ENCODE measurements at regions not wholly inside any gene's neighbourhood (a gene's known extent, or its start where the extent isn't known, plus 50 kb on each side); places are given as distances from the start of the nearest gene placed in this dataset.

- H3K36me3 ChIP-seq (replicated peaks; ENCODE audit: low read depth, low read length) = no peaks in the 10 kb centered on the region
- H3K9ac ChIP-seq (ENCODE audit: low read length) = no peak overlapping the region
- H3K79me2 ChIP-seq (ENCODE audit: low read length) = no peaks in the 10 kb centered on the region
- no peak for TF ChIP-seq EZH2phosphoT487 (IDR thresholded peaks at IDR 0.05; ENCODE audit: low read depth)
- no peak for TF ChIP-seq CTCF (IDR thresholded peaks at IDR 0.05; ENCODE audit: low read depth, low read length)
- no peaks in the 10 kb centered on the region for H3K4me1 ChIP-seq (ENCODE audit: low read length)
- no peak overlapping the region for H2AFZ ChIP-seq (ENCODE audit: low read depth, low read length)
- H3K4me3 ChIP-seq (ENCODE audit: low read length) = no peak overlapping the region
- H3K9me3 ChIP-seq (ENCODE audit: insufficient read depth, low read length) = no peaks in the 10 kb centered on the region
- no peaks in the 10 kb centered on the region for H3K27me3 ChIP-seq (ENCODE audit: low read depth, low read length)
- H3K4me2 ChIP-seq (ENCODE audit: low read length) = no peak overlapping the region
- H3K27ac ChIP-seq (ENCODE audit: low read length) = no peak overlapping the region
- H4K20me1 ChIP-seq (ENCODE audit: insufficient read depth, low read length) = no peaks in the 10 kb centered on the region
Measured at GRCh38 chr5:130975299-130975698, 189.8 kb downstream of the HINT1 start.

- Histone ChIP-seq H3K27ac (ENCODE audit: low read length) (no peak overlapping the region), H3K4me3 (ENCODE audit: low read length) (no peak overlapping the region), H3K36me3 (replicated peaks; ENCODE audit: low read depth, low read length) (no peaks in the 10 kb centered on the region), H3K9ac (ENCODE audit: low read length) (no peak overlapping the region), H3K4me1 (ENCODE audit: low read length) (no peaks in the 10 kb centered on the region), H3K9me3 (ENCODE audit: insufficient read depth, low read length) (no peaks in the 10 kb centered on the region), H3K79me2 (ENCODE audit: low read length) (no peaks in the 10 kb centered on the region), H3K4me2 (ENCODE audit: low read length) (no peak overlapping the region), H4K20me1 (ENCODE audit: insufficient read depth, low read length) (no peaks in the 10 kb centered on the region), H3K27me3 (ENCODE audit: low read depth, low read length) (no peaks in the 10 kb centered on the region), H2AFZ (ENCODE audit: low read depth, low read length) (no peak overlapping the region)
- TF ChIP-seq EZH2phosphoT487 (IDR thresholded peaks at IDR 0.05; ENCODE audit: low read depth) = no peak
- no peak for TF ChIP-seq CTCF (IDR thresholded peaks at IDR 0.05; ENCODE audit: low read depth, low read length)
Measured at GRCh38 chr5:130974021-130974683, 190.9 kb downstream of the HINT1 start.

GRCh38 chr5:130966990-130967525 lies 198.0 kb downstream of the HINT1 start:
- no peak for TF ChIP-seq EZH2phosphoT487 (IDR thresholded peaks at IDR 0.05; ENCODE audit: low read depth)
- no peak for TF ChIP-seq CTCF (IDR thresholded peaks at IDR 0.05; ENCODE audit: low read depth, low read length)
- Histone ChIP-seq H2AFZ (ENCODE audit: low read depth, low read length) (no peak overlapping the region), H3K27ac (ENCODE audit: low read length) (no peak overlapping the region), H3K4me1 (ENCODE audit: low read length) (peaks cover 26% of the 10 kb centered on the region), H3K9ac (ENCODE audit: low read length) (no peak overlapping the region), H3K27me3 (ENCODE audit: low read depth, low read length) (no peaks in the 10 kb centered on the region), H3K79me2 (ENCODE audit: low read length) (no peaks in the 10 kb centered on the region), H3K36me3 (replicated peaks; ENCODE audit: low read depth, low read length) (no peaks in the 10 kb centered on the region), H4K20me1 (ENCODE audit: insufficient read depth, low read length) (no peaks in the 10 kb centered on the region), H3K4me2 (ENCODE audit: low read length) (peak overlapping the region; percentile 8; the same call in 1 of the 2 replicates), H3K9me3 (ENCODE audit: insufficient read depth, low read length) (no peaks in the 10 kb centered on the region), H3K4me3 (ENCODE audit: low read length) (no peak overlapping the region)

- Histone ChIP-seq H2AFZ (ENCODE audit: low read depth, low read length) (no peak overlapping the region; the same call in 1 of the 2 replicates), H3K27me3 (ENCODE audit: low read depth, low read length) (no peaks in the 10 kb centered on the region), H3K4me3 (ENCODE audit: low read length) (peak overlapping the region; percentile 33; the same call in 1 of the 2 replicates), H3K9ac (ENCODE audit: low read length) (no peak overlapping the region), H3K27ac (ENCODE audit: low read length) (peak overlapping the region; percentile 70), H3K79me2 (ENCODE audit: low read length) (no peaks in the 10 kb centered on the region), H3K36me3 (replicated peaks; ENCODE audit: low read depth, low read length) (no peaks in the 10 kb centered on the region), H3K4me2 (ENCODE audit: low read length) (peak overlapping the region; percentile 54), H3K9me3 (ENCODE audit: insufficient read depth, low read length) (no peaks in the 10 kb centered on the region), H3K4me1 (ENCODE audit: low read length) (peaks cover 26% of the 10 kb centered on the region), H4K20me1 (ENCODE audit: insufficient read depth, low read length) (no peaks in the 10 kb centered on the region)
- no peak for TF ChIP-seq EZH2phosphoT487 (IDR thresholded peaks at IDR 0.05; ENCODE audit: low read depth)
- no peak for TF ChIP-seq CTCF (IDR thresholded peaks at IDR 0.05; ENCODE audit: low read depth, low read length)
Measured at GRCh38 chr5:130965920-130966319, 199.1 kb downstream of the HINT1 start.
